ENCODE measurements at regions not wholly inside any gene's neighbourhood (a gene's known extent, or its start where the extent isn't known, plus 50 kb on each side); places are given as distances from the start of the nearest gene placed in this dataset.

DNA sequence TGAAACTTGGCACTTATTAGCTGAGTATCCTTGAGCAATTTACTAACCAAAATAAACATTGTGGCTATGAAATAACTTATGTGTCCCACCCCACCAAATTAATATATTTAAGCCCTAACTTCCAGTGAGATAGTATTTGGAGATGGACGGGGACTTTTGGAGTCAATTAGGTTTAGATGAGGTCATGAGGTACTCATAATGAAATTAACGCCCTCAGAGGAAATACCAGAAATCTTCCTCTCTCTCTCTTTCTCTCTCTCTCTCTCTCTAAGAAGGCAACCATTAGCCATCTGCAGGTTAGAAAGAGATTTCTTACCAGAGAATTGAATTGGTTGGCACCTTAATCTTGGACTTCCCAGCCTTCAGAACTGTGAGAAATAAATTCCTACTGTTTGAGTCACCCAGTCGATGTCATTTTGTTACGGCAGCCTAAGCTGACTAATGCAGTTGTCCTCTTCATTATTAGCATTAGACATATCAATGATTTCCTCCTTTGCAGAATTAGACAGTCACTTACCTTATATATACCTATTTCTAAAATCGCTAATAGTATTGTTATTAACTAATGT lies 1284.0 kb downstream of the FAM181B start:
- no peak for DNase-seq (ENCODE audit: extremely low spot score)
- CTCF ChIA-PET = no interaction called here
- TF ChIP-seq, protein P1, sequence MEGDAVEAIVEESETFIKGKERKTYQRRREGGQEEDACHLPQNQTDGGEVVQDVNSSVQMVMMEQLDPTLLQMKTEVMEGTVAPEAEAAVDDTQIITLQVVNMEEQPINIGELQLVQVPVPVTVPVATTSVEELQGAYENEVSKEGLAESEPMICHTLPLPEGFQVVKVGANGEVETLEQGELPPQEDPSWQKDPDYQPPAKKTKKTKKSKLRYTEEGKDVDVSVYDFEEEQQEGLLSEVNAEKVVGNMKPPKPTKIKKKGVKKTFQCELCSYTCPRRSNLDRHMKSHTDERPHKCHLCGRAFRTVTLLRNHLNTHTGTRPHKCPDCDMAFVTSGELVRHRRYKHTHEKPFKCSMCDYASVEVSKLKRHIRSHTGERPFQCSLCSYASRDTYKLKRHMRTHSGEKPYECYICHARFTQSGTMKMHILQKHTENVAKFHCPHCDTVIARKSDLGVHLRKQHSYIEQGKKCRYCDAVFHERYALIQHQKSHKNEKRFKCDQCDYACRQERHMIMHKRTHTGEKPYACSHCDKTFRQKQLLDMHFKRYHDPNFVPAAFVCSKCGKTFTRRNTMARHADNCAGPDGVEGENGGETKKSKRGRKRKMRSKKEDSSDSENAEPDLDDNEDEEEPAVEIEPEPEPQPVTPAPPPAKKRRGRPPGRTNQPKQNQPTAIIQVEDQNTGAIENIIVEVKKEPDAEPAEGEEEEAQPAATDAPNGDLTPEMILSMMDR (IDR thresholded peaks at IDR 0.05; ENCODE audit: control extremely low read depth, extremely low read depth, low read depth, missing control alignments) = no peak
- POLR2A ChIA-PET = no interaction called here

DNA sequence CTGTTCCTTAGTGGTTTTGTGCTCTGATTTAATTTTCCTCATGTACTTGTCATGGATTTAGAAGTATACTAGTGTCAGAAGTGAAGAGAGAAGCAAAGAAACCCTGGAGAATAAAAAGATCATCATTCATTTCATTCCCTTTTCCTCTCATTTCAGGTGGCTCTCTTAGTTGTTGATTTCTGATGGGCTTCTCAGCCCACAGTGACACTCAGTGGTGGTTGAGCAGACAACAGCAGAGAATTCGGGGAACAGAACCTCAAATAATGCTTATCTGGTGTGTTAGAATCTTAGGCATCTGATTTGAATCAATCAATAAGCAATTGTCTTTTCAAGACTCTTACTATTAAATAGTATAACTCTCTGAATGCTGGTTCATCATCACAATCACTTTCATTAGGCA lies 1289.4 kb downstream of the FAM181B start:
- ChIA-PET CTCF (no interaction called here), POLR2A (no interaction called here)
- DNase-seq (ENCODE audit: extremely low spot score) = no peak
- TF ChIP-seq, protein P1 (IDR thresholded peaks at IDR 0.05; ENCODE audit: control extremely low read depth, extremely low read depth, low read depth, missing control alignments) = no peak

DNA sequence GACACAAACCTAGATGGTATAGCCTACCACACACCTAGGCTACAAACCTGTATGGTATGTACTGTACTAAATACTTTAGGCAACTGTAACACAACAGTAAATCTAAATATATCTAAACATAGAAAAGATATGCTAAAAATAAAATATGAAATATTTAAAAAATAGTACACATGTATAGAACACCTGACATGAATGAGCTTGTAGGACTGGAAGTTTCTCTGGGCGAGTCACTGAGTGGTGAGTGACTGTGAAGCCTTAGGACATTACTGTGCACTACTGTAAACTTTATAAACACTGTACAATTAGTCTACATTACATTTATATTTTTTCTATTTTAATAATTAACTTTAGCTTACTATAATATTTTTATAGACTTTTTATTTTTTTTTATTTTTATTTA lies 1301.3 kb downstream of the FAM181B start:
- DNase-seq (ENCODE audit: extremely low spot score) = no peak
- ChIA-PET POLR2A (no interaction called here), CTCF (interaction anchor here (0.9 to 1.1 kb wide), 2 partner anchors 9 to 14 kb away, joined by 3 read pairs; no protein-coding TSS in a partner anchor)
- TF ChIP-seq, protein P1 (IDR thresholded peaks at IDR 0.05; ENCODE audit: control extremely low read depth, extremely low read depth, low read depth, missing control alignments) = no peak

DNA sequence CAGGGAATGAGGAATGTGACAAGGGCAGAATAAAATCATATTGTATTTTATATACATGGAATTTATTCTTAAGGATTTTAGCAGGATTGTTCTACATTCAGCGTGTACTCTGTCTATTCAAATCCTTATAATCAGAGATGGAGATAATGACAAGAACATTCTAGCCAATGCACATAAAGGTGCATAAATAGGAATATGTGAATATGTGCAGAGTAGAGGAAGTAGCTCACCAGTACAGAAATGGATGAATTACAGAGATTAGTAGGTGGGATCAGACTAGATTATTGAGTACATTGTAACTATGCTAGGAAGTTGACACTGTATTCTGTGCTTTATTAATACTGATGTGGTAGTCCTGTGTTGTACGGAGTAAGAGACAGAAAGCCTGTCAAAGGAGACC lies 1308.8 kb downstream of the FAM181B start:
- TF ChIP-seq, protein P1 (IDR thresholded peaks at IDR 0.05; ENCODE audit: control extremely low read depth, extremely low read depth, low read depth, missing control alignments) = no peak
- ChIA-PET CTCF (no interaction called here), POLR2A (no interaction called here)
- DNase-seq (ENCODE audit: extremely low spot score) = no peak

DNA sequence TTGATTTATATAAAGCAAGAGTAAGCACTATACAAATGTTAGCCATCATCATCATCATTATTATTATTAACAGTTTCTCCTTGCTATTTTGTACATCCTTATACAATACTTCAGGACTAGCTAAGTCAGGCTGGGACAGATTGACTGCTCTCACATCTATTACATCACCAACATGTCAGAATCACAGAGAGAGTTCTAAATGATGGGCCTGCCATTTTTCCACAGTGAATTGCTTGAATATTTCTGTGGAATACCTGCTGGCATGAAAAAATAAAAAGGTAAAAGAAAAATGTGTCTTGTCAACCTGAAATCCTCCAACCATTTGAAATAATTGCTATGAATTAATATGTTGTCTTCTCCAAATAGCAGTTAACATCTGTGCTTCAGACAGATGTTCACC lies 1311.3 kb downstream of the FAM181B start:
- POLR2A ChIA-PET = no interaction called here
- DNase-seq (ENCODE audit: extremely low spot score) = no peak
- CTCF ChIA-PET = no interaction called here
- TF ChIP-seq, protein P1 (IDR thresholded peaks at IDR 0.05; ENCODE audit: control extremely low read depth, extremely low read depth, low read depth, missing control alignments) = no peak

DNA sequence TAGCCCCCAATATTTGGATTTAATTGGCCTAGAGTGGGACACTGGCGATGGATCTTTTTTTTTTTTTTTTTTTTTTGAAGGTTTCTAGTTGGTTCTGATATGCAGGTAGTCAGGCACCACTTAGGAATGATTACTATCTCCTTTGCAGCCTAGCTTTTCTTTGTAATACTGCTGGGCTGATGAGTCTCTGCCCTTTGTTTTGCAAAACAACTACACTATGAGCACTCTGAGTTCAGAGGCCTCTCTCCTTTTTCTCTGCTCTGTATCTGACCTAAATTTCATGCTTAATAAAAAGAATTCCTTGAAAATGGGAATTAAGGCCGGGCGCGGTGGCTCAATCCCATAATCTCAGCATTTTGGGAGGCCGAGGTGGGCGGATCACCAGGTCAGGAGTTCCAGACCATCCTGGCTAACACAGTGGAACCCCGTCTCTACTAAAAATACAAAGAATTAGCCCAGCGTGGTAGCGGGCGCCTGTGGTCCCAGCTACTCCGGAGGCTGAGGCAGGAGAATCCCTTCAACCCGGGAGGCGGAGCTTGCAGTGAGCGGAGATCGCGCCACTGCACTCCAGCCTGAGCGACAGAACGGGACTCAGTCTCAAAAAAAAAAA lies 1312.3 kb downstream of the FAM181B start:
- ChIA-PET POLR2A (no interaction called here), CTCF (interaction anchor here (1.0 kb wide), 1 partner anchor 14 kb away, joined by 3 read pairs; no protein-coding TSS in a partner anchor)
- DNase-seq (ENCODE audit: extremely low spot score) = no peak

More for the DNA sequence above, 1312.3 kb downstream of the FAM181B start:
- TF ChIP-seq, protein P1 (IDR thresholded peaks at IDR 0.05; ENCODE audit: control extremely low read depth, extremely low read depth, low read depth, missing control alignments) = no peak
